HL-60 (cell line): ENCODE measurements at regions not wholly inside any gene's neighbourhood (a gene's known extent, or its start where the extent isn't known, plus 50 kb on each side); places are given as distances from the start of the nearest gene placed in this dataset.

ENCODE experiments used
- DNase-seq, 2 experiments: peaks; one replicate each; pipeline ENCODE4 v3.0.0-alpha.2; 2010 to 2020; ENCODE audit warnings: low read depth in 1 of 2, low spot score in 1 of 2
- H3K27ac ChIP-seq: fragments of 250-450 bp; sonication (Bioruptor Pico); replicated peaks from 2 replicates; pipeline ENCODE4 v1.5.1; 2020; ENCODE audit warnings: mild to moderate bottlenecking, moderate library complexity
- H3K27me3 ChIP-seq: fragments of 250-450 bp; sonication (Bioruptor Pico); 2 replicates; pipeline ENCODE4 v1.5.1; 2021; ENCODE audit warnings: mild to moderate bottlenecking, moderate library complexity; ENCODE audit not compliant: insufficient read depth, poor library complexity, severe bottlenecking
- H3K4me3 ChIP-seq: replicated peaks from 2 replicates; pipeline ENCODE4 v1.5.1; 2011; ENCODE audit warnings: mild to moderate bottlenecking, control low read depth, low read length; ENCODE audit not compliant: insufficient read depth
- CTCF ChIP-seq: IDR thresholded peaks from one replicate; pipeline ENCODE4 v1.5.1; 2011; ENCODE audit warnings: low read length, control low read depth, inconsistent platforms; ENCODE audit not compliant: insufficient read depth
- GABPA ChIP-seq: IDR thresholded peaks from 2 replicates; pipeline ENCODE4 v1.6.1; 2012; ENCODE audit warnings: low read depth
- POLR2AphosphoS5 ChIP-seq: IDR thresholded peaks from 2 replicates; pipeline ENCODE4 v1.6.1; 2012; ENCODE audit warnings: low read depth
- REST ChIP-seq: IDR thresholded peaks from 2 replicates; pipeline ENCODE4 v1.6.1; 2012; ENCODE audit warnings: low read depth; ENCODE audit not compliant: insufficient replicate concordance
- SPI1 ChIP-seq: IDR thresholded peaks from 2 replicates; pipeline ENCODE4 v1.6.1; 2012; ENCODE audit warnings: low read depth, mild to moderate bottlenecking, borderline replicate concordance

GRCh38 chr3:178437236-178437635, 99.0 kb upstream of the KCNMB2 start:
- TF ChIP-seq CTCF (no peak), GABPA (no peak)
- H3K27me3 ChIP-seq, result no peaks in the 10 kb centered on the region
- no peak overlapping the region for H3K4me3 ChIP-seq
- H3K27ac ChIP-seq, result no peak overlapping the region
- peak; percentile 0 to 54 for DNase-seq

- DNase-seq, result no peak
- Histone ChIP-seq H3K27me3 (no peaks in the 10 kb centered on the region), H3K4me3 (no peak overlapping the region), H3K27ac (no peak overlapping the region)
- TF ChIP-seq POLR2AphosphoS5 (no peak), GABPA (no peak), SPI1 (no peak), REST (no peak), CTCF (no peak)
Observed at GRCh38 chr3:178439504-178439903, 96.7 kb upstream of the KCNMB2 start.

- DNase-seq, result no peak
- no peak overlapping the region for H3K4me3 ChIP-seq
- no peak overlapping the region for H3K27ac ChIP-seq
- TF ChIP-seq SPI1 (no peak), GABPA (no peak), REST (no peak), POLR2AphosphoS5 (no peak), CTCF (no peak)
- no peaks in the 10 kb centered on the region for H3K27me3 ChIP-seq
Observed at GRCh38 chr3:178440043-178440442, 96.2 kb upstream of the KCNMB2 start.

- Histone ChIP-seq H3K27me3 (no peaks in the 10 kb centered on the region), H3K27ac (no peak overlapping the region), H3K4me3 (no peak overlapping the region)
- DNase-seq, result no peak
- no peak for TF ChIP-seq REST
- TF ChIP-seq CTCF, result no peak
- no peak for TF ChIP-seq POLR2AphosphoS5
- no peak for TF ChIP-seq SPI1
- TF ChIP-seq GABPA, result no peak
Observed at GRCh38 chr3:178443634-178444033, 92.6 kb upstream of the KCNMB2 start.
